OCI-LY1 (cell line): ENCODE measurements at regions not wholly inside any gene's neighbourhood (a gene's known extent, or its start where the extent isn't known, plus 50 kb on each side); places are given as distances from the start of the nearest gene placed in this dataset.

ENCODE experiments used
- EZH2 ChIP-seq: fragments of 200-600 bp; sonication (generic), shearing (Covaris generic); IDR thresholded peaks from 2 replicates; pipeline ENCODE4 v1.8.0; 2017; ENCODE audit warnings: borderline replicate concordance, mixed run types, mild to moderate bottlenecking, antibody characterized with exemption, low read length, moderate library complexity, mixed read lengths
- TF ChIP-seq, protein P1 (sequence below): fragments of 200-600 bp; sonication (generic), shearing (Covaris generic); IDR thresholded peaks from 2 replicates; pipeline ENCODE4 v1.5.1; 2017; ENCODE audit warnings: mild to moderate bottlenecking, antibody characterized with exemption, low read length, moderate library complexity, mixed read lengths

DNA sequence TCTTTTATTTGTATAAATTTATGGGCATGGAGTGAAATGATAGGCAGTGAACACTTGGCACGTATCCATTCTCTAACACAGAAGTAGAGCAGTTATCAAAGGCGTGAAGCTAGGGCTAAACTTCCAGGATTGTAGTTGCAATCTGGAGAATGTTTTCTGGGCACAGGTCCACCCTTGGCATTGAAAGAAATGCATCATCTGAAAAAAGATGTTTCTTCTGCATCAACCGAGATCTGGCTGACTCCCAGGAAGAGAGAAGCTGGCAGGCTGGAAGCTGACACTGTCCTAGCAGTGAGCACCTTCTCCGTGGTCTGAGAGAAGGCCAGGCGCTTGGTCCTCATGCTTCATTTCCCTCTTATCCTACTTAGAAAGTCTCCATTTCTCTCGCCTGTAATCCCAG, 600.0 kb downstream of the BRD1 start:
- no peak for TF ChIP-seq EZH2
- TF ChIP-seq, protein P1, sequence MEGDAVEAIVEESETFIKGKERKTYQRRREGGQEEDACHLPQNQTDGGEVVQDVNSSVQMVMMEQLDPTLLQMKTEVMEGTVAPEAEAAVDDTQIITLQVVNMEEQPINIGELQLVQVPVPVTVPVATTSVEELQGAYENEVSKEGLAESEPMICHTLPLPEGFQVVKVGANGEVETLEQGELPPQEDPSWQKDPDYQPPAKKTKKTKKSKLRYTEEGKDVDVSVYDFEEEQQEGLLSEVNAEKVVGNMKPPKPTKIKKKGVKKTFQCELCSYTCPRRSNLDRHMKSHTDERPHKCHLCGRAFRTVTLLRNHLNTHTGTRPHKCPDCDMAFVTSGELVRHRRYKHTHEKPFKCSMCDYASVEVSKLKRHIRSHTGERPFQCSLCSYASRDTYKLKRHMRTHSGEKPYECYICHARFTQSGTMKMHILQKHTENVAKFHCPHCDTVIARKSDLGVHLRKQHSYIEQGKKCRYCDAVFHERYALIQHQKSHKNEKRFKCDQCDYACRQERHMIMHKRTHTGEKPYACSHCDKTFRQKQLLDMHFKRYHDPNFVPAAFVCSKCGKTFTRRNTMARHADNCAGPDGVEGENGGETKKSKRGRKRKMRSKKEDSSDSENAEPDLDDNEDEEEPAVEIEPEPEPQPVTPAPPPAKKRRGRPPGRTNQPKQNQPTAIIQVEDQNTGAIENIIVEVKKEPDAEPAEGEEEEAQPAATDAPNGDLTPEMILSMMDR, result no peak
